Neural cell (in vitro differentiated cells): ENCODE measurements at regions not wholly inside any gene's neighbourhood (a gene's known extent, or its start where the extent isn't known, plus 50 kb on each side); places are given as distances from the start of the nearest gene placed in this dataset.
"Not testable (repeated sequence)": the region's sequence is repeated elsewhere in the genome, so short reads cannot be mapped to it uniquely, and the experiment has no call there.

Experiments used
- H2AFZ ChIP-seq: fragments of 200-600, 300-800 bp; sonication (generic), shearing (Covaris generic); 2 replicates; pipeline ENCODE4 v1.6.0; 2014; ENCODE audit warnings: low read depth, mild to moderate bottlenecking, antibody characterized with exemption, low read length, moderate library complexity
- H3F3A ChIP-seq: fragments of 200-600 bp; shearing (Covaris generic); 2 replicates; pipeline ENCODE4 v1.6.1; 2016; ENCODE audit warnings: mild to moderate bottlenecking, moderate library complexity, mixed read lengths, antibody characterized with exemption, low read length; ENCODE audit not compliant: insufficient read depth, poor library complexity, severe bottlenecking
- H3K27ac ChIP-seq: fragments of 200-600, 300-800 bp; sonication (generic), shearing (Covaris generic); 2 replicates; pipeline ENCODE4 v1.5.1; 2014; ENCODE audit warnings: mild to moderate bottlenecking, low read length, moderate library complexity
- H3K27me3 ChIP-seq: fragments of 300-800, 200-600 bp; sonication (generic), shearing (Covaris generic); 2 replicates; pipeline ENCODE4 v1.6.0; 2014; ENCODE audit warnings: mild to moderate bottlenecking, low read depth, low read length, moderate library complexity; ENCODE audit not compliant: insufficient read depth
- H3K36me3 ChIP-seq: fragments of 300-800, 200-600 bp; sonication (generic), shearing (Covaris generic); 2 replicates; pipeline ENCODE4 v1.5.1; 2014; ENCODE audit warnings: mild to moderate bottlenecking, antibody characterized with exemption, low read length, moderate library complexity; ENCODE audit not compliant: insufficient read depth
- H3K4me2 ChIP-seq: fragments of 300-800, 200-600 bp; sonication (generic), shearing (Covaris generic); 2 replicates; pipeline ENCODE4 v1.6.0; 2014; ENCODE audit warnings: mild to moderate bottlenecking, low read length
- H3K4me3 ChIP-seq: fragments of 300-800, 200-600 bp; sonication (generic), shearing (Covaris generic); 2 replicates; pipeline ENCODE4 v1.5.1; 2014; ENCODE audit warnings: mild to moderate bottlenecking, low read length, moderate library complexity
- H3K79me2 ChIP-seq: fragments of 200-600 bp; shearing (Covaris generic); replicated peaks from 2 replicates; pipeline ENCODE4 v1.6.0; 2014; ENCODE audit warnings: mild to moderate bottlenecking, low read length, moderate library complexity; ENCODE audit not compliant: insufficient read depth
- H3K9ac ChIP-seq: fragments of 300-800, 200-600 bp; sonication (generic), shearing (Covaris generic); 2 replicates; pipeline ENCODE4 v1.6.1; 2016; ENCODE audit warnings: mild to moderate bottlenecking, low read length, mixed read lengths
- H3K9me2 ChIP-seq: fragments of 200-600 bp; shearing (Covaris generic); 2 replicates; pipeline ENCODE4 v1.6.1; 2016; ENCODE audit warnings: mild to moderate bottlenecking, low read length, mixed read lengths; ENCODE audit not compliant: insufficient read depth
- H3K9me3 ChIP-seq: fragments of 200-600, 300-800 bp; sonication (generic), shearing (Covaris generic); 2 replicates; pipeline ENCODE4 v1.6.1; 2016; ENCODE audit warnings: mild to moderate bottlenecking, mixed run types, low read length, moderate library complexity, mixed read lengths
- H4K20me1 ChIP-seq: fragments of 200-600 bp; shearing (Covaris generic); 2 replicates; pipeline ENCODE4 v1.6.1; 2016; ENCODE audit warnings: mild to moderate bottlenecking, mixed run types; ENCODE audit not compliant: insufficient read depth
- EP300 ChIP-seq: fragments of 450-650 bp; conservative IDR thresholded peaks from 2 replicates; pipeline ENCODE4 v1.6.1; 2014; ENCODE audit warnings: antibody characterized with exemption, mild to moderate bottlenecking, moderate library complexity; ENCODE audit not compliant: poor library complexity, severe bottlenecking
- EZH2 ChIP-seq: fragments of 200-600, 300-800 bp; shearing (Covaris generic), sonication (generic); IDR thresholded peaks from 2 replicates; pipeline ENCODE4 v1.6.1; 2014; ENCODE audit warnings: antibody characterized with exemption, low read length, borderline replicate concordance, mild to moderate bottlenecking; ENCODE audit not compliant: insufficient read depth, poor library complexity, severe bottlenecking
- MXI1 ChIP-seq: fragments of 450-650 bp; conservative IDR thresholded peaks from 2 replicates; pipeline ENCODE4 v1.6.1; 2014; ENCODE audit warnings: antibody characterized with exemption, mild to moderate bottlenecking; ENCODE audit not compliant: poor library complexity, severe bottlenecking
- POLR2AphosphoS5 ChIP-seq: IDR thresholded peaks from 2 replicates; pipeline ENCODE4 v1.6.1; 2012
- RAD21 ChIP-seq: fragments of 450-650 bp; conservative IDR thresholded peaks from 2 replicates; pipeline ENCODE4 v1.6.1; 2014; ENCODE audit warnings: antibody characterized with exemption, mild to moderate bottlenecking, moderate library complexity
- SMC3 ChIP-seq: fragments of 450-650 bp; conservative IDR thresholded peaks from 2 replicates; pipeline ENCODE4 v1.6.1; 2014; ENCODE audit warnings: antibody characterized with exemption, mild to moderate bottlenecking, moderate library complexity; ENCODE audit not compliant: poor library complexity
- TAF1 ChIP-seq: IDR thresholded peaks from 2 replicates; pipeline ENCODE4 v1.6.1; 2012; ENCODE audit warnings: low read depth
- TF ChIP-seq, protein P1 (sequence below): fragments of 450-650 bp; IDR thresholded peaks from 2 replicates; pipeline ENCODE4 v1.5.1; 2014; ENCODE audit warnings: antibody characterized with exemption, mild to moderate bottlenecking, moderate library complexity; ENCODE audit not compliant: poor library complexity, severe bottlenecking
- TF ChIP-seq, protein P2 (sequence below): IDR thresholded peaks from 2 replicates; pipeline ENCODE4 v1.6.1; 2012; ENCODE audit warnings: borderline replicate concordance

DNA sequence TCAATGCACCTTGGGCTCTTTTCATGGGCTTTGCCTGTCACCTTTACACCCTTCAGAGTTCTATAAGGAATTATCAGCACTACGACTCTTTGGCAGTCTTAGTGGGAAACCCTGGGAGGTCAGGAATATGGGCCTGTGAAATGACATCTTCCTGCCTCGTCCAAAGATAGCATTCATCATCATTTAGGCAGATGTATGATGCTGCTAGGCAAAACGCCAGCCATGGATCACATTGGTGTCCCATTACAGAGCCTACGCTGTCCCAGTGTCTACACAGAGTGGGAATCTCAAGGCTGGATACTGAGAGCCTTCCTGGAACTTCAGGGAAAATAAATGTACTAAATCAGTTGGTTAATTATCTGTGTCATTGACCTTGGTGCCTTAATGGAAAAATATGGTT is 259.4 kb upstream of the CELF2 start:
- Histone ChIP-seq H3K4me3 (no peak overlapping the region), H3F3A (no peaks in the 10 kb centered on the region), H3K79me2 (no peaks in the 10 kb centered on the region), H3K27ac (no peak overlapping the region), H3K27me3 (no peaks in the 10 kb centered on the region), H3K9ac (no peak overlapping the region), H3K4me2 (no peak overlapping the region), H2AFZ (no peak overlapping the region), H3K9me3 (no peaks in the 10 kb centered on the region), H4K20me1 (no peaks in the 10 kb centered on the region), H3K36me3 (no peaks in the 10 kb centered on the region), H3K9me2 (no peaks in the 10 kb centered on the region)
- TF ChIP-seq EP300 (no peak), SMC3 (no peak), POLR2AphosphoS5 (no peak), EZH2 (no peak), RAD21 (no peak), MXI1 (no peak), TAF1 (no peak)
- TF ChIP-seq, protein P1, sequence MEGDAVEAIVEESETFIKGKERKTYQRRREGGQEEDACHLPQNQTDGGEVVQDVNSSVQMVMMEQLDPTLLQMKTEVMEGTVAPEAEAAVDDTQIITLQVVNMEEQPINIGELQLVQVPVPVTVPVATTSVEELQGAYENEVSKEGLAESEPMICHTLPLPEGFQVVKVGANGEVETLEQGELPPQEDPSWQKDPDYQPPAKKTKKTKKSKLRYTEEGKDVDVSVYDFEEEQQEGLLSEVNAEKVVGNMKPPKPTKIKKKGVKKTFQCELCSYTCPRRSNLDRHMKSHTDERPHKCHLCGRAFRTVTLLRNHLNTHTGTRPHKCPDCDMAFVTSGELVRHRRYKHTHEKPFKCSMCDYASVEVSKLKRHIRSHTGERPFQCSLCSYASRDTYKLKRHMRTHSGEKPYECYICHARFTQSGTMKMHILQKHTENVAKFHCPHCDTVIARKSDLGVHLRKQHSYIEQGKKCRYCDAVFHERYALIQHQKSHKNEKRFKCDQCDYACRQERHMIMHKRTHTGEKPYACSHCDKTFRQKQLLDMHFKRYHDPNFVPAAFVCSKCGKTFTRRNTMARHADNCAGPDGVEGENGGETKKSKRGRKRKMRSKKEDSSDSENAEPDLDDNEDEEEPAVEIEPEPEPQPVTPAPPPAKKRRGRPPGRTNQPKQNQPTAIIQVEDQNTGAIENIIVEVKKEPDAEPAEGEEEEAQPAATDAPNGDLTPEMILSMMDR = no peak
- TF ChIP-seq, protein P2, sequence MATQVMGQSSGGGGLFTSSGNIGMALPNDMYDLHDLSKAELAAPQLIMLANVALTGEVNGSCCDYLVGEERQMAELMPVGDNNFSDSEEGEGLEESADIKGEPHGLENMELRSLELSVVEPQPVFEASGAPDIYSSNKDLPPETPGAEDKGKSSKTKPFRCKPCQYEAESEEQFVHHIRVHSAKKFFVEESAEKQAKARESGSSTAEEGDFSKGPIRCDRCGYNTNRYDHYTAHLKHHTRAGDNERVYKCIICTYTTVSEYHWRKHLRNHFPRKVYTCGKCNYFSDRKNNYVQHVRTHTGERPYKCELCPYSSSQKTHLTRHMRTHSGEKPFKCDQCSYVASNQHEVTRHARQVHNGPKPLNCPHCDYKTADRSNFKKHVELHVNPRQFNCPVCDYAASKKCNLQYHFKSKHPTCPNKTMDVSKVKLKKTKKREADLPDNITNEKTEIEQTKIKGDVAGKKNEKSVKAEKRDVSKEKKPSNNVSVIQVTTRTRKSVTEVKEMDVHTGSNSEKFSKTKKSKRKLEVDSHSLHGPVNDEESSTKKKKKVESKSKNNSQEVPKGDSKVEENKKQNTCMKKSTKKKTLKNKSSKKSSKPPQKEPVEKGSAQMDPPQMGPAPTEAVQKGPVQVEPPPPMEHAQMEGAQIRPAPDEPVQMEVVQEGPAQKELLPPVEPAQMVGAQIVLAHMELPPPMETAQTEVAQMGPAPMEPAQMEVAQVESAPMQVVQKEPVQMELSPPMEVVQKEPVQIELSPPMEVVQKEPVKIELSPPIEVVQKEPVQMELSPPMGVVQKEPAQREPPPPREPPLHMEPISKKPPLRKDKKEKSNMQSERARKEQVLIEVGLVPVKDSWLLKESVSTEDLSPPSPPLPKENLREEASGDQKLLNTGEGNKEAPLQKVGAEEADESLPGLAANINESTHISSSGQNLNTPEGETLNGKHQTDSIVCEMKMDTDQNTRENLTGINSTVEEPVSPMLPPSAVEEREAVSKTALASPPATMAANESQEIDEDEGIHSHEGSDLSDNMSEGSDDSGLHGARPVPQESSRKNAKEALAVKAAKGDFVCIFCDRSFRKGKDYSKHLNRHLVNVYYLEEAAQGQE = no peak

DNA sequence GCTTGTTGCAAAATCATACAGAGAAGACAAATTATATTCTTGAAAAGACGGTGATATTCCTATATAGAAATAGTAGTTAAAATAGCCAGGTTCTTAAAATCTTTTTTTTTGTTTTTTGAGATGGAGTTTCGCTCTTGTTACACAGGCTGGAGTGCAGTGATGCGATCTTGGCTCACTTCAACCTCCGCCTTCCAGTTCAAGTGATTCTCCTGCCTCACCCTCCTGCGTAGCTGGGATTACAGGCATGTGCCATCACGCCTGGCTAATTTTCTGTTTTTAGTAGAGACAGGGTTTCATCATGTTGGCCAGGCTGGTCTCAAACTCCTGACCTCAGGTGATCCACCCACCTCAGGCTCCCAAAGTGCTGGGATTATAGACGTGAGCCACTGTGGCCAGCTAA is 257.9 kb upstream of the CELF2 start:
- not testable (repeated sequence) for H3F3A ChIP-seq, H3K9ac ChIP-seq, H2AFZ ChIP-seq, H3K4me3 ChIP-seq, H3K36me3 ChIP-seq, H3K79me2 ChIP-seq, H3K4me2 ChIP-seq, H3K9me3 ChIP-seq, H3K27me3 ChIP-seq, H4K20me1 ChIP-seq, H3K27ac ChIP-seq, H3K9me2 ChIP-seq

DNA sequence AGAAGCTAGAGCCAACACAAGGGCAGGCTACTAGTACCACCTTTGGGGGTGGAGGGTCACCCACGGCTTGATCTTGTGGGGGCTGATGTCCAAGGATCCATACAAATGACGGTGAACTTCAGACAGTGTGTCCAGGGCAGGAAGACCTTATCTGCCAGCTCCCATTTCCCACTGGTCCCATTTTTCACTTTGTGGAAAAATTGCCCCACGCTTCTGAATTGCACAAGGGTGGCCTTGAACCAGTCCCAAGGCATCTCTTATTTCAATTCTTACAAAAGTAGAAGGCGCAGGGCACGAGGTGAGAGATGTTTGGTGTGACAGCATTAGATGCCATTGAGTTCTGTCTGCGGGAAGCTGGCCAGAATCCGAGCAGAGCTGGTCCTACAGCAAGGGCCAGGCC is 252.7 kb upstream of the CELF2 start:
- no peak overlapping the region for H3K4me2 ChIP-seq
- TF ChIP-seq MXI1 (no peak), POLR2AphosphoS5 (no peak), RAD21 (no peak), EZH2 (no peak), SMC3 (no peak), EP300 (no peak), TAF1 (no peak)
- TF ChIP-seq, protein P2 = no peak
- TF ChIP-seq, protein P1 = no peak
- H3K9ac ChIP-seq = no peak overlapping the region
- H3K36me3 ChIP-seq = no peaks in the 10 kb centered on the region
- H3K4me3 ChIP-seq = no peak overlapping the region
- no peaks in the 10 kb centered on the region for H3F3A ChIP-seq
- no peaks in the 10 kb centered on the region for H3K27me3 ChIP-seq
- H4K20me1 ChIP-seq = no peaks in the 10 kb centered on the region
- no peak overlapping the region for H2AFZ ChIP-seq
- no peaks in the 10 kb centered on the region for H3K9me2 ChIP-seq
- no peaks in the 10 kb centered on the region for H3K79me2 ChIP-seq
- no peaks in the 10 kb centered on the region for H3K9me3 ChIP-seq
- H3K27ac ChIP-seq = no peak overlapping the region
